ENCODE measurements at regions not wholly inside any gene's neighbourhood (a gene's known extent, or its start where the extent isn't known, plus 50 kb on each side); places are given as distances from the start of the nearest gene placed in this dataset.

DNA sequence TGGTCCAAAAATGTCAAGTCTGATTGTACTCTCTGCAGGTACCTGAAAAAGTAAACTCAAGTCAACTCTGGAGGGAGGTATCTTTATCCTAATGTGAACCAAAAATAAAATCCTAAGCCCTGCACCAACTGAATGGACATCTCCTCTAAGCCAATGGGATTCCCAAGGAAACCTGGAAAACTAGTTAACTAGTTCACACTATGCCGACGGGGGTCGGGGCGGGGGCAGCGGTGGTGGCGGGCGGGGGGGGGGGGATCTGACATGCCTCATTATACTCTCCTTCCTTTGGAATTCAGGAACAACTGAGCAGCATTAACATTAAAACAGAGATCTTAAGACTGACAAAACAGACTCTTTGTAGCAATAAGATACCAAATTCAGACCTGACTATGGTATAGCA, 452.6 kb upstream of the CAMK1G start:
- no peak for DNase-seq
- no peak overlapping the region for H3K4me3 ChIP-seq
- no peaks in the 10 kb centered on the region for H3K36me3 ChIP-seq
- no peaks in the 10 kb centered on the region for H3K4me1 ChIP-seq (ENCODE audit: insufficient read depth)
- intact Hi-C loops (cut with DNase I), result no loop called here
- H3K27ac ChIP-seq, result no peak overlapping the region
- H3K27me3 ChIP-seq, result no peaks in the 10 kb centered on the region
- TF ChIP-seq, protein P1, sequence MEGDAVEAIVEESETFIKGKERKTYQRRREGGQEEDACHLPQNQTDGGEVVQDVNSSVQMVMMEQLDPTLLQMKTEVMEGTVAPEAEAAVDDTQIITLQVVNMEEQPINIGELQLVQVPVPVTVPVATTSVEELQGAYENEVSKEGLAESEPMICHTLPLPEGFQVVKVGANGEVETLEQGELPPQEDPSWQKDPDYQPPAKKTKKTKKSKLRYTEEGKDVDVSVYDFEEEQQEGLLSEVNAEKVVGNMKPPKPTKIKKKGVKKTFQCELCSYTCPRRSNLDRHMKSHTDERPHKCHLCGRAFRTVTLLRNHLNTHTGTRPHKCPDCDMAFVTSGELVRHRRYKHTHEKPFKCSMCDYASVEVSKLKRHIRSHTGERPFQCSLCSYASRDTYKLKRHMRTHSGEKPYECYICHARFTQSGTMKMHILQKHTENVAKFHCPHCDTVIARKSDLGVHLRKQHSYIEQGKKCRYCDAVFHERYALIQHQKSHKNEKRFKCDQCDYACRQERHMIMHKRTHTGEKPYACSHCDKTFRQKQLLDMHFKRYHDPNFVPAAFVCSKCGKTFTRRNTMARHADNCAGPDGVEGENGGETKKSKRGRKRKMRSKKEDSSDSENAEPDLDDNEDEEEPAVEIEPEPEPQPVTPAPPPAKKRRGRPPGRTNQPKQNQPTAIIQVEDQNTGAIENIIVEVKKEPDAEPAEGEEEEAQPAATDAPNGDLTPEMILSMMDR (IDR thresholded peaks at IDR 0.05), result no peak
- no peaks in the 10 kb centered on the region for H3K9me3 ChIP-seq
- 71 to 82% (median 77%) methylated on average over 7 of the region's 7 CpGs for WGBS, 3 donors

DNA sequence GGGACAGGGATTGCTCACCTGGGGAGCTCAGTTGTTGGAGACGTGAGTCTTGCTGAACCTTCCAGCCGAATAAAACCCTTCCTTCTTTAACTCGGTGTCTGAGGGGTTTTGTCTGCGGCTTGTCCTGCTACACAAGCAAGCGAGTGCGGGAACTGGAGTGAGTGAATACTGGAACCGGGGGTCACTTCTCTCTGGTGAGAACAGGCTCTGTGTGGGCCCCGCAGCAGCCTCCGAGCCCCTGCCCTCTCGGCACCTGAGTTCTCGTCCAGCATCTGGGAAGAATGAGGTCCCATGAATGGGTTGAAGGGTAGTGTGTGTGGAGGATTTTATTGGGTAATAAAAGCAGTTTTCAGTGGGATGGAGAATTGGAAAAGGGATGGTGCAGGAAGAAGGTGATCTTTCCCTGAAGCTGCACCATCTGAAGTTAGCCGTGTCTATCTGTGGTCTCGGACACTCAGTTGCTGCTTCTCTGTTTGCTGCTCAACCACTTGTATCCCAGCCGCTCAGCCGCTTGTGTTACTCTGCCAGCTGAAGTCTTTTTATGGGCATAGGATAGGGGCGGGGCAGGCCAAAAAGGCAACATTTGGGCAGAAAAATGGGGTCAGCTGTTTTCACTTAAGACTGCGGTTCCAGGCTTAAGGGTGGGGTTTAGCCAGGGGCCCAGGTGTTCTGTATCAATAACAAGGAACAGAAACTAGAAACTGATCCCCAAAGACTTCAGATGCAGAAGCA, 450.6 kb upstream of the CAMK1G start:
- TF ChIP-seq EP300 (IDR thresholded peaks at IDR 0.05) (no peak), POLR2A (IDR thresholded peaks at IDR 0.05) (no peak)
- TF ChIP-seq, protein P1 (IDR thresholded peaks at IDR 0.05), result no peak
- Histone ChIP-seq H3K4me1 (ENCODE audit: insufficient read depth) (no peaks in the 10 kb centered on the region), H3K36me3 (no peaks in the 10 kb centered on the region), H3K27me3 (no peaks in the 10 kb centered on the region), H3K27ac (no peak overlapping the region), H3K9me3 (no peaks in the 10 kb centered on the region), H3K4me3 (no peak overlapping the region)
- WGBS, 3 donors, result 80 to 87% (median 83%) methylated on average over 17 of the region's 17 CpGs
- intact Hi-C loops (cut with DNase I), result no loop called here
- DNase-seq, result no peak

DNA sequence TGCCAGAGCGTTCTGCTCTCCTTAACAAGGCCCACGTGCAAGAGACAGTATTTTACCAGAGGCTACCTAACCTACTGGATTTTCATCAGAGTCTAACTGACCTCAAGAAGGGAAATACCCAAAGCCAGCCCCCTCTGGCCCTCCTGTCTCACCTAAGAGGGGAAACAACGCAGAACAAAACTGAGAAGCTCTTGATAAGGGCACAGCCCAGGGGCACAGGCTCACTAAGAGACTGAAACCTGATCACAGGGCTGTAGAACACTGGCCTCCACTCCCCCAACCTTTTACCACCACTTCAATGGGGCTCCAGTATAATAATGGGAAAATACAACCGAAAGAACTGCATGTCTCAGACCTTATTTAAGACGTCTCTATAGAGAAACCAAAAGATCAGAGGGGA, 449.5 kb upstream of the CAMK1G start:
- Histone ChIP-seq H3K36me3 (no peaks in the 10 kb centered on the region), H3K27ac (no peak overlapping the region), H3K4me3 (no peak overlapping the region), H3K9me3 (no peaks in the 10 kb centered on the region), H3K4me1 (ENCODE audit: insufficient read depth) (no peaks in the 10 kb centered on the region), H3K27me3 (no peaks in the 10 kb centered on the region)
- DNase-seq, result no peak
- intact Hi-C loops (cut with DNase I), result no loop called here
- WGBS, 3 donors, result 47 to 57% (median 54%) methylated on average over 5 of the region's 5 CpGs
- no peak for TF ChIP-seq EP300 (IDR thresholded peaks at IDR 0.05)
- TF ChIP-seq, protein P1 (IDR thresholded peaks at IDR 0.05), result no peak
- TF ChIP-seq POLR2A (IDR thresholded peaks at IDR 0.05), result no peak

DNA sequence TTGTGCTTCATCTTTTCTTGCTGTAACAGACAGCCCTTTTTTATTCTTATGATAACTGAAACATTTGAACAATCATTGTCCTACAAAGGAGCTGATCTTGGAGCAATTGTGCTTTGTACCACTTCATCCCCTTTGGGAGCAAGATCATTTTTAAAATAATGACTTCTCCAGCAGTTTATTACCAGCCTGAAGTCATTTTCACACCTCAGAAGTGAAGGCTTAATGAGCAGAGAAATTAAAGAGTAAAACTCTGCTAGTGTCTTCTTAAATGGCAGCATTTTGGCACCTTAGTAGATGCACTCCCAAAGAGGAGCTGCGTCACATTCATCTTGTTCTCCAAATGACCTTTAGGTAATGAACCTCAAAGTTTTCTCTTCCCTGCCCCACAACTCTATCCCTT, 439.6 kb upstream of the CAMK1G start:
- no peaks in the 10 kb centered on the region for H3K27me3 ChIP-seq
- WGBS, 3 donors, result 80 to 85% (median 85%) methylated on average over 1 of the region's 1 CpG
- intact Hi-C loops (cut with DNase I), result no loop called here

More for the DNA sequence above, 439.6 kb upstream of the CAMK1G start:
- no peaks in the 10 kb centered on the region for H3K4me1 ChIP-seq (ENCODE audit: insufficient read depth)
- no peaks in the 10 kb centered on the region for H3K9me3 ChIP-seq
- no peak overlapping the region for H3K4me3 ChIP-seq
- TF ChIP-seq EP300 (IDR thresholded peaks at IDR 0.05), result no peak
- TF ChIP-seq POLR2A (IDR thresholded peaks at IDR 0.05), result no peak
- TF ChIP-seq, protein P1 (IDR thresholded peaks at IDR 0.05), result no peak
- no peak overlapping the region for H3K27ac ChIP-seq
- DNase-seq, result no peak
- no peaks in the 10 kb centered on the region for H3K36me3 ChIP-seq
